ENCODE measurements at regions not wholly inside any gene's neighbourhood (a gene's known extent, or its start where the extent isn't known, plus 50 kb on each side); places are given as distances from the start of the nearest gene placed in this dataset.
A peak's percentile ranks its signal among the peaks of the same experiment; 100 is the strongest.
"Not testable (repeated sequence)": the region's sequence is repeated elsewhere in the genome, so short reads cannot be mapped to it uniquely, and the experiment has no call there.

GRCh38 chr13:33662392-33662791 is 155.6 kb upstream of the RFC3 start:
- no peak for DNase-seq (ENCODE audit: low spot score)

GRCh38 chr13:33665626-33666175 is 152.2 kb upstream of the RFC3 start:
- DNase-seq (ENCODE audit: low spot score) = no peak

DNA sequence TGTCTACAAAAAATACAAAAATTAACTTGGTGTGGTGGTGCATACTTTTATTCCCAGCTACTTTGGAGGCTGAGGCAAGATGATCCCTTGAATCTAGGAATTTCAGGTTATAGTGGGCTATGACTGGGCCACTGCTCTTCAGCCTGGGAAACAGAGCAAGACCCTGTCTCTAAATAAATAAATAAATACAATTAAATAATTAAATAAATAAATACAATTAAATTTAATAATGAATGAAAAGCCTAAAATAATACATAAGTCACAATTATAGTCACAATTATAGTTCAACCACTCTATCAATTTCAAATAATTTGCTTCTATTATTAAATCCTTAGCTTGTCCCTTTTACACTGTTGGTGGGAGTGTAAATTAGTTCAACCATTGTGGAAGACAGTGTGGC is 146.4 kb upstream of the RFC3 start:
- no peak for DNase-seq (ENCODE audit: low spot score)

DNA sequence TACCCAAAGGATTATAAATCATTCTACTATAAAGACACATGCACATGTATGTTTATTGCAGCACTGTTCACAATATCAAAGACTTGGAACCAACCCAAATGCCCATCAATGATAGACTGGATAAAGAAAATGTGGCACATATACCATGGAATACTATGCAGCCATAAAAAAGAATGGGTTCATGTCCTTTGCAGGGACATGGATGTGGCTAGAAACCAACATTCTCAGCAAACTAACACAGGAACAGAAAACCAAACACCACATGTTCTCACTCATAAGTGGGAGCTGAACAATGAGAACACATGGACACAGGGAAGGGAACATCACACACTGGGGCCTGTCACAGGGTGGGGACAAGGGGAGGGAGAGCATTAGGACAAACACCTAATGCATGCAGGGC is 145.9 kb upstream of the RFC3 start:
- DNase-seq (ENCODE audit: low spot score) = not testable (repeated sequence)

DNA sequence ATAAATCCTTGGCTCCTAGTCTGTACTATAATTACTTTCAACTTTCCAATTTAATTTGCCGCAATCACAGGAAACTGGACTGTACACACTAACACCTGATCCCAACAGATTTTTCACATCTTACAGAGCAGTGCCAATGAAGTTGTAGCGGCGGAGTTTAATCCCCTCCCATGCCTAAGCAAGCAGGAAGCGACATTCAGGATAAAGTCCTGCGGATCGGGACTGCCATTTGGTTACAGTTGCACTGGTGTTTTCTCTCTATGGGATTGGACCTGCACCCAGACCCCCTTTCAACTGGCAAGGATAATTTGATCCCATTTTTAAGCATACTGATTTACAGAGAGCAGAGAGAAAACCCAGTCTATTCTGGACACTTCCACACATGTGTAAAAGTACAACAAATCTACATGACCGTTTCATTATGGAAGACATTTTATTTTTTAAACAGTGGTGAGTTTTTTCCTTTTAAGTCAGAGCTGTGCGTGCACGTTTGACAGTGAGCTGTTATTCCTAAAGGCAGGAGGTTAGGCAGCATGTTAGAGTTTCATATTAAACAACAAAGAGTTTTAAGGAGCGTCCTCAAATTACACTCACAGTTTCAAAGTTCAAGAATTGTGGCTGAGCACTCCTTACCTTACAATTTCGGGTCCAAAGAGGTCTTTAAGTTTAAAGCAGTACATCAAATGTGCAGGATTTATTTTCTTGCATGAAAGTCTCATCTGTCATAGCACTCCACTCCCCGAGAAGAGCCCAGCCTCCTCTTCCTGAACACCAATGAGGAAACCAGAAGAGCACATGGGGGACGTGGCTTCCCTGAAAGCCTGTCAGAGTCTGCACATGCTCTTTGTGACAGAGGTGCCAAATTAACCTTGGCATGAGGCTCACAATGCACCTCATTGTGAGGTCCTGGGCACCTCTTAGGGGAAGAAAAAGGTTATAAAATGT is 141.6 kb upstream of the RFC3 start:
- DNase-seq (ENCODE audit: low spot score) = peak; percentile 18

DNA sequence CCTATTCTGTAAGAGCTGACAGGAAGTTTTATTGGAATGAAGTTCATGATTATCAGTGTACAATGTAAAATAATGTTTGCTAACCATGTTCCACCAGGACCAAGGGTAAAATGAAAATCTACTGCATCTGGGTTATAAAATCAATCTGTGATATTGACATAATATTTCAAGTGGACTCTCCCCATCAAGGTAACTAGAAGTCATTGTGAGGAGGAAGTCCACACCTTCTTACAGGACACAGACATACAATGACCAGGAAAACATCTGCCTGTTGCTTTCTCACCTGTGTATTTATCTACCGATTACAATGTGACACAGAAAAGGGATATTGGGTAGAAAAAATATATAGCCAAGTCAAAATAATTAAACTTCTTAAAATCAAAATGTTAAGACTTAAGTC is 140.7 kb upstream of the RFC3 start:
- no peak for DNase-seq (ENCODE audit: low spot score)

GRCh38 chr13:33678084-33678483 is 139.9 kb upstream of the RFC3 start:
- DNase-seq (ENCODE audit: low spot score) = no peak

DNA sequence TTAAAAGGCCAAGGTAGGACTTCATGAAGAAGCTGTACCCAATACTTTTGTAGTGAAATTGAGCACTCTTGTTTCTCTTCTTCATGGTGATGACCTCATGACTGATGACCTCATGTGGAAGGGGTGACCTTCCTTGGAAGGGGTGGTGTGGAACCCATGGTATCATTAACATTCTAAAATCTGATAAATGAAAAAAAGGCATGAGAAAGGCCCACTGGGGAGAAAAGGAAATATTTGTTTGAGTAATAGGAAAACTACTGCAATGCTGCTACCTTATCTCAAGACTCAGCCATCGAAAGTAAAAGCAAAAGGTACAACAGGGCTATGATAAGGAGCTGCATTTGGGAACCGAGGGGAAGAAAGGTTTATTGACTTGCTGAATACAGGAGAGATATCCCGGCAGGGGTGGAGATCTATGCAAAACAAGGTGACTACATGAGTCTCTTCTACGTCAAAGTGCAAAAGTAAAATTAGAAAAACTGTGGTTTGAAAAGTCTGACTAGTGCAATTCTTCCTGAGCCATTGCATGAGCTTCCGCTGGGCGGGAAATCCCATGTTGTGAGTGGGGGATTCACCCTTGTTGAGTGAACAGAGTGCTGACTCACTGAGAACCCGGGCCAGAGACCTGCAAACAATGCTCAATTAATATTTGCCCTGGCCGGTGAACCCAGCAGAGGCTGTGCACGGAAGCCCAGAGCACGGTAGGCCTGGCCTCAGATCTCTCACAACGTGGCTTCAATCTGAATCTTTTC is 138.9 kb upstream of the RFC3 start:
- no peak for DNase-seq (ENCODE audit: low spot score)

GRCh38 chr13:33679658-33680012 is 138.3 kb upstream of the RFC3 start:
- no peak for DNase-seq (ENCODE audit: low spot score)

GRCh38 chr13:33682020-33682564 is 135.9 kb upstream of the RFC3 start:
- no peak for DNase-seq (ENCODE audit: low spot score)

DNA sequence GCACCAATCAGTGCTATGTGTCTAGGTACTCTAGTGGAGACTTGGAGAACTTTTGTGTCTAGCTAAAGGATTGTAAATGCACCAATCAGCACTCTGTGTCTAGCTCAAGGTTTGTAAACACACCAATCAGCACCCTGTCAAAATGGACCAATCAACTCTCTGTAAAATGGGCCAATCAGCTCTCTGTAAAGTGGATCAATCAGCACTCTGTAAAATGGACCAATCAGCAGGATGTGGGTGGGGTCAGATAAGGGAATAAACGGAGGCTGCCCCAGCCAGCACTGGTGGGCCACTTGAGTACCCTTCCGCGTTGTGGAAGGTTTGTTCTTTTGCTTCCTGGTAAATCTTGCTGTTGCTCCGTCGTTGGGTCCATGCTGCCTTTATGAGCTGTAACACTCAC is 135.3 kb upstream of the RFC3 start:
- DNase-seq (ENCODE audit: low spot score) = not testable (repeated sequence)

DNA sequence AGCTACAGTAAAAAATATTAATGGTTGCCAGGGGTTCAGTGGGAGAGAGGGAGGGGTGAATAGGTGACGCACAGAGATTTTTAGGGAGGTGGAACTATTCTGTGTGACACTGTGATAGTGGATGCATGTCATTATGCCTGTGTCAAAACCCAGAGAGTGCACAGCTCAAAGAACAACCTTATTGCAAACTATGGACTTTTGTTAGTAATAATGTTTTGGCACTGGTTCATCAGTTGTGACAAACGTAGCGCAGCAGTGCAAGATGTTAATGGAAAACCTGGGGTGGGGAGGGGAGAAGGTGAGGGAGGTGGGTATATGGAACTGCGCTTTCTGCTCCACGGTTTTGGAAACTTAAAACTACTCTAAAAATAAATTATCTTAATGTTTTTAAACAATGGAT is 134.6 kb upstream of the RFC3 start:
- no peak for DNase-seq (ENCODE audit: low spot score)

- no peak for DNase-seq (ENCODE audit: low spot score)
These were observed 133.1 kb upstream of the RFC3 start for GRCh38 chr13:33684874-33685273.

DNA sequence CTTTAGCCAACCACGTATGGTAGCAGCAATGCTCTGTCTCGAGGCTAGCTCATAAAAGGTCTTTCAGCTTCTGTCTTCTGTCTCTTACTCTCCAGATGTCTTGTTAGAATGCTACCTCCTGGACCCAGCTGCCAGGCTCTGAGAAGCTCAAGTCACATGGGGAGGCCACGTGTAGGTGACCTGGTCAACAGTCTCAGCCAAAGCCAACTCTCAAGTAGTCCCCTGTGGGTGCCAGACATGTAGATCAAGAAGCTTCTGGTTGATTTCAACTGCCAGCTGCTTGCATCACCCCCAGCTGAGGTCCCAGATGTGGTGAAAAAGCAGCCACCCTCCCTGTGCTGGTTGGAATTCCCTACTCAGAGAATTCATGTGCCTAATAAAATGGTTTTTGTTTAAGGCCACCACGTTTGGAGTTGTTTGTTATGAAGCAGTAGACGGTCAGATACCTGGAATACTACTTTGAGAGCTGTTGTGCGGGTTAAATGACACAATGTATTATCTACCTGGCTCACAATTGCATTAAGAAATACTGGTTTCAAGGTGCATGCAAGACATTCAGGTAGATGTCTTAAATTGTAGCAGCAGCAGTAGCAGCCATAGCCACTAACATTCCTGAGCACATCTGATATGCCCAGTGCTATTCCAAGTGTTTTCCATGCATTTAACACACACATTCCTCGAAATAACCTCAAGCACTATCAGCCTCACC is 131.0 kb upstream of the RFC3 start:
- DNase-seq (ENCODE audit: low spot score) = no peak

DNA sequence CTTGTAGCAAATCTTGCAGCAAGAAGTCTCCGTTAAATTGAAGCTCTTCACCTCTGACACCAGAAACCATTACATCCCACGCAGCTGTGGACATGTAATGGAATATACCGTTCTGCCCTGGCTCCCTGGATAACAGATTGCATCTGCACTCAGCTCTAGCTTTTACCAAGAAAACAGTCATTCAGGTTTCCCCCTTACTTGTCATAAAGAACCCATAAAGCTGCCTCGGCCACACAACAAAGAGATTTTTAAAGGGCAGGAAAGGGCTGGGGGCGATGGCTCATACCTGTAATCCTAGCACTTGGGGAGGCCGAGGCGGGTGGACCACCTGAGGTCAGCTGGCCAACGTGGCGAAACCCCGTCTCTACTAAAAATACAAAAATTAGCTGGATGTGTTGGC is 127.6 kb upstream of the RFC3 start:
- DNase-seq (ENCODE audit: low spot score) = no peak

- no peak for DNase-seq (ENCODE audit: low spot score)
These were observed 126.0 kb upstream of the RFC3 start for GRCh38 chr13:33691980-33692379.

DNA sequence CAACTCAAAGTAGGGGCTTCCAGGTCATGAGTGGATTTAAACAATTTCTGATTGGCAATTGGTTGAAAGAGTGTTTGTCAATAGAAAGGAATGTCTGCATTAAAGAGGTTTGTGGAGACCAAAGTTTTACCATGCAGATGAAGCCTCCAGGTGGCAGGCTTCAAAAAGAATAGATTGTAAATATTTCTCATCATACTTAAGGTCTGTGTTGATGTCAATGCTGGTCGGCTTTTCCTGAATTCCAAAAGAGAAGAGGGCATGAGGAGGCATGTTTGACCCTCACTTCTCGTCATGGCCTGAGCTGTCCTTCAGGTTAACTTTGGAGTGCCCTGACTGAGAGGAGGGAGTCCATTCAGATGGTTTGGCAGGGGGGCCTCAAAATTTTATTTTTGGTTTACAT is 125.4 kb upstream of the RFC3 start:
- DNase-seq (ENCODE audit: low spot score) = no peak

GRCh38 chr13:33694546-33694945 is 123.4 kb upstream of the RFC3 start:
- no peak for DNase-seq (ENCODE audit: low spot score)

DNA sequence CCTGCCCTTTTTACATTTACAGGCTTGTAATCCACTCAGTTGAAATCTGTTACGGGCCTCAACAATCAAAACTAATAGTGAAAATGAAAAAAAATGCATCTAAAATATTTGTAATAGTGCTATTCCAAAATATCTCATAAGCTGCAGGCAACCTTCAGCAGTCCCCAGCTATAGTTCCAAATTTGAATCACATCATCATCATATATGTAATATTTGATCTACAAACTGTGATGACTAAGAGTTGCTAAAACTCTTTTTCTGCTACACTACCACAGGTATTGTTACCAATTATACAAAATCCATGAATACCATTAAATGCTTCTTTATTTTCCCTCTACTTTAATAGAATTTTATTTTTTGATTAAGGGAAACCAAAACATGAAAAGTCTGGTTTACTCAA is 121.4 kb upstream of the RFC3 start:
- no peak for DNase-seq (ENCODE audit: low spot score)

- DNase-seq (ENCODE audit: low spot score) = no peak
These were observed 120.0 kb upstream of the RFC3 start for GRCh38 chr13:33697926-33698325.

GRCh38 chr13:33707449-33707848 is 110.5 kb upstream of the RFC3 start:
- DNase-seq (ENCODE audit: low spot score) = no peak

DNA sequence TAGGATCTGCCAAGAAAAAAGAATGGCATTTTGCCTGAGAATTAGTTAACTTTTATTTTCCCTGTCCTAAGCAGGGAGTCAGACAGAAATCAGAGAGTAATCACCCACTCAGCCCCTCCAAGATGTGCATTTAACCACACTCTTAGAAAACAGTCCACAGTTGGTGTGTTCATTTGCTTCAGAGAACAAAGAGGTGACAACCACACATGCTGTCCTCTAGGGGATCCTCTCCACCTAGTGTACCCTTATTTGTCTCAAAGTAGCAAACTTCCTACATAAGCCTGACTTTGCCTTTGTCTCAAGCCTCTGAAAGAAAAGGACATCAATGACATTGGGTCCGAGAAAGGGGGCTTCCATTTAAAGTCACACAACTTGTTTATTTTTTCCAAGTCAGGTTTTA is 107.0 kb upstream of the RFC3 start:
- DNase-seq (ENCODE audit: low spot score) = no peak

Data from RKO (cell line).